Right lobe of liver (tissue), 6 donors: ENCODE measurements at regions not wholly inside any gene's neighbourhood (a gene's known extent, or its start where the extent isn't known, plus 50 kb on each side); places are given as distances from the start of the nearest gene placed in this dataset.
A peak's percentile ranks its signal among the peaks of the same experiment; 100 is the strongest.

Experiments used
- ATAC-seq, 4 donors: fragments of 200-7000 bp; cut with Tn5 transposase; one replicate each; pipeline ENCODE4 v1.9.1; 2020; ENCODE audit warnings: mild to moderate bottlenecking in 4 of 4, moderate library complexity in 4 of 4
- DNase-seq, 3 donors: peaks; one replicate each; pipeline ENCODE4 v3.0.0-alpha.2; 2020
- H3K27ac ChIP-seq, 3 donors: fragments of 200-600 bp; one replicate each; pipeline ENCODE4 v1.8.0; 2022
- H3K27me3 ChIP-seq, 2 donors: fragments of 200-600 bp; one replicate each; pipeline ENCODE4 v1.8.0; 2022
- H3K36me3 ChIP-seq, 4 donors: fragments of 200-600 bp; sonication (generic) in 1 of 4; one replicate each; pipeline versions ENCODE4 v1.5.1 to v1.8.0; 2017 to 2022; ENCODE audit warnings: control low read depth in 1 of 4
- H3K4me1 ChIP-seq, 4 donors: fragments of 200-600 bp; sonication (generic) in 1 of 4; one replicate each; pipeline versions ENCODE4 v1.5.1 to v1.8.0; 2017 to 2022; ENCODE audit warnings: control low read depth in 1 of 4
- H3K4me3 ChIP-seq, 3 donors: fragments of 200-600 bp; one replicate each; pipeline ENCODE4 v1.8.0; 2022
- H3K9me3 ChIP-seq, 4 donors: fragments of 200-600 bp; sonication (generic) in 1 of 4; one replicate each; pipeline versions ENCODE4 v1.5.1 to v1.8.0; 2017 to 2022; ENCODE audit warnings: control low read depth in 1 of 4
- POLR2A ChIP-seq: fragments of 450-650 bp; IDR thresholded peaks from one replicate; pipeline ENCODE4 v1.6.1; 2017; ENCODE audit warnings: antibody characterized with exemption, mild to moderate bottlenecking
- WGBS: methylation state at CpG from one replicate; pipeline ENCODE4 v1.1.6; 2018; ENCODE audit warnings: low coverage, low lambda C conversion rate; ENCODE audit not compliant: insufficient coverage; ENCODE audit errors: missing lambda C conversion rate; 5-methylcytosine and 5-hydroxymethylcytosine counted together
- intact Hi-C, 2 donors: fragments of 100-400 bp; cut with DNase I; formaldehyde crosslinking; loops; one replicate each; pipeline versions ENCODE4 v1.11.2 to v1.14.1; 2022
- TF ChIP-seq, protein P1 (sequence below), 4 donors: fragments of 200-600 bp in 3 of 4; fragments of 450-650 bp in 1 of 4; IDR thresholded peaks; one replicate each; pipeline versions ENCODE4 v1.5.1 to v1.8.0; 2016 to 2022; ENCODE audit warnings: antibody characterized with exemption in 4 of 4, mild to moderate bottlenecking in 2 of 4
- donor health status: DM: no; HTN: yes; CAD: no.
- donor health status: DM: no; HTN: no; CAD: no.
- donor health status: DM: no; HTN: no; CAD: no.
- donor health status: DM: no; HTN: yes; CAD: no.
- donor health status: DM: no; HTN: yes; CAD: no.

DNA sequence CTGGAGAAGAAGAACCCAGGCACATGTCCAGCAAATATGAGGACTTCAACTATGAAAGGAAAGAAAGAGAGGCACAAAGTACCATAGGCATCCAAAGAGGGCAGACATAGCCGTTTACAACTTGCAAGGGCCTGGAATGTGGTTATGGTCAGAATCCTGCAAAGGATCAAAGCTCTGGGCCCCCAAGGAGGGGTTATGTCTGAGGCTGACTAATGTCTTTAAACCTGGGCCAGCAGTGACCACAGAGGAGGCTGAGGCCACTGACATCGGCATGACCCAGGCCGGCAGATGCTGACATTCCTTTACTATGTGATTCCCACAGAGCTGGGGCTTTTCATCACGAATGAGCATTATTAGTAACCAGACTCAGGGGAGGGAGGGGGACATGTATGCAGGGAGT lies 861.1 kb downstream of the DHX35 start:
- no peaks in the 10 kb centered on the region for H3K36me3 ChIP-seq
- intact Hi-C loops: no loop called here
- H3K4me1 ChIP-seq: no peaks in the 10 kb centered on the region
- no peak overlapping the region for H3K27ac ChIP-seq
- H3K4me3 ChIP-seq: no peak overlapping the region
- 65% methylated on average over 3 of the region's 4 CpGs for WGBS
- ATAC-seq (no peak), DNase-seq (no peak)
- H3K9me3 ChIP-seq: no peaks in the 10 kb centered on the region
- TF ChIP-seq, protein P1, sequence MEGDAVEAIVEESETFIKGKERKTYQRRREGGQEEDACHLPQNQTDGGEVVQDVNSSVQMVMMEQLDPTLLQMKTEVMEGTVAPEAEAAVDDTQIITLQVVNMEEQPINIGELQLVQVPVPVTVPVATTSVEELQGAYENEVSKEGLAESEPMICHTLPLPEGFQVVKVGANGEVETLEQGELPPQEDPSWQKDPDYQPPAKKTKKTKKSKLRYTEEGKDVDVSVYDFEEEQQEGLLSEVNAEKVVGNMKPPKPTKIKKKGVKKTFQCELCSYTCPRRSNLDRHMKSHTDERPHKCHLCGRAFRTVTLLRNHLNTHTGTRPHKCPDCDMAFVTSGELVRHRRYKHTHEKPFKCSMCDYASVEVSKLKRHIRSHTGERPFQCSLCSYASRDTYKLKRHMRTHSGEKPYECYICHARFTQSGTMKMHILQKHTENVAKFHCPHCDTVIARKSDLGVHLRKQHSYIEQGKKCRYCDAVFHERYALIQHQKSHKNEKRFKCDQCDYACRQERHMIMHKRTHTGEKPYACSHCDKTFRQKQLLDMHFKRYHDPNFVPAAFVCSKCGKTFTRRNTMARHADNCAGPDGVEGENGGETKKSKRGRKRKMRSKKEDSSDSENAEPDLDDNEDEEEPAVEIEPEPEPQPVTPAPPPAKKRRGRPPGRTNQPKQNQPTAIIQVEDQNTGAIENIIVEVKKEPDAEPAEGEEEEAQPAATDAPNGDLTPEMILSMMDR (IDR thresholded peaks at IDR 0.05): no peak
- TF ChIP-seq POLR2A: no peak
- no peaks in the 10 kb centered on the region for H3K27me3 ChIP-seq

DNA sequence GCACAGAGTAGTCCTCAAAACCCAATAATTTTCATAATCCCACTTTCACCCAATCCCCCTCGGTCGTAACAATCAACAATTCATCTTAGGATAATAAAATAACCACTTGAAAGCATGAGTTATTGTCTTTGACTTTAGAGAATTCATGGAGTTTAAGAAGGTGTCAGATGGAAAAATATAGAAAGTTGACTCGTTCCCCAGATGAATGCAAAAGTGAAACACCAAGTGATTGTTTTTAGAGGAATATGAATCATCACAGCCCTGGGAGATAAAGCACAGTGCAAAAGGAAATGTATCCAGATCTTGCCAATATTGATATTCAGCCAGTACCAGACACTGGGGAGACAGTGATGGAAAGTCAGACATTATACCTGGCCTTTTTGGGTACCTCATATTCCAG lies 860.5 kb downstream of the DHX35 start:
- ATAC-seq (peak in 1 of 4 donors; percentile 22), DNase-seq (no peak)
- intact Hi-C loops: no loop called here
- H3K27ac ChIP-seq: no peak overlapping the region
- TF ChIP-seq, protein P1 (IDR thresholded peaks at IDR 0.05): no peak
- TF ChIP-seq POLR2A: no peak
- H3K9me3 ChIP-seq: no peaks in the 10 kb centered on the region
- 73% methylated on average over 3 of the region's 3 CpGs for WGBS
- no peak overlapping the region for H3K4me3 ChIP-seq
- no peaks in the 10 kb centered on the region for H3K36me3 ChIP-seq
- no peaks in the 10 kb centered on the region for H3K27me3 ChIP-seq
- no peaks in the 10 kb centered on the region for H3K4me1 ChIP-seq

DNA sequence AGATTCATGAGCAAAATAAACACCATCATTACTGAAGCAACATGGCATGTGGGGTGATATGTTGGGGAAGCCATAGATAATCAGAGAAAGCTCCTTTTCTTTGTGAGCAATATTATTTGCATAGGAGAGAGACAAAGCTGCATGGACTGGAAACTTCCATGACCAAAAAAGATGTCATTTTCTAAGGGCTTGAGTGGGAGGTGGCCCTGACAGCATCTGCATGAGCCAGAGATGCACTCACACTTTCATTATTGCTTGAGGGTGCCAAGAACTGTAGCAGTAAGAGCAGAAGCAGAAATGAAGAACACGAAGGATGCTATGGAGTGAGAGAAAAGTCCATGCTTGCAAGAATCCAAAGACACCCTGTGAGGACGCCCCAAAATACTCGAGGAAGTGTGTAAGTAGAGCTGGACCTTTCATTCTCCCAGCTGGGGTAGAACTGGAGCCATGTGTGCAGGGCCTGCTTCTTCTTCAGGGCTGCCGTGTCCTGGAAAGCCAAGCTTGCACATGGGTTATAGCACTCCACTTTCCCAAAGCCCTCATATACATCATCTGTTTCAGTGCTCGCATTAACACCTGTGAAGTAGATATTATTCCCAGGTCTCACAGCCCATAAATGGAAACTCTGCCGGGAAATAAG lies 851.2 kb downstream of the DHX35 start:
- Histone ChIP-seq H3K9me3 (no peaks in the 10 kb centered on the region), H3K4me1 (no peaks in the 10 kb centered on the region), H3K36me3 (no peaks in the 10 kb centered on the region), H3K27me3 (no peaks in the 10 kb centered on the region), H3K4me3 (no peak overlapping the region), H3K27ac (no peak overlapping the region)
- intact Hi-C loops: no loop called here
- ATAC-seq (no peak), DNase-seq (no peak)
- WGBS: 82% methylated on average over 4 of the region's 6 CpGs
- no peak for TF ChIP-seq POLR2A
- TF ChIP-seq, protein P1 (IDR thresholded peaks at IDR 0.05): no peak

DNA sequence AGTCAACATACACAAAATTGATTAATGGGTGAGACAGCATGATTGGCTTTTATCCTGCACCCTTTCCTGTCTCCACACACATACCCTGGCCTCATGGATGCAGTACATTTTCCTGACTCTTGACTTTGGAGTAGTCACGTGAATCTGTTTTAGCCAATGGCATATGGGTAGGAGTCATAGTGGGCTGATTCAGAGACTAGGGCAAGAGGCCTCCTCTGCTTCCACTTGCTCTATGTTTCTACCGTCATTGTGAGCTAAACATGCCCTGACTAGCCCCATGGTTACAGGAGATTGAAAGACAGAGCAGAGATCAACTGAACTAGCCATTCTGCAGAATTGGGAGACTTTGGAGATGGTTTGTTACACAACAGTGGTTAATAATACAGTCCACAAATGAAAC lies 850.0 kb downstream of the DHX35 start:
- ATAC-seq (no peak), DNase-seq (no peak)
- WGBS: 58% methylated on average over 2 of the region's 2 CpGs
- no peaks in the 10 kb centered on the region for H3K4me1 ChIP-seq
- intact Hi-C loops: no loop called here
- no peak overlapping the region for H3K4me3 ChIP-seq
- TF ChIP-seq, protein P1 (IDR thresholded peaks at IDR 0.05): no peak
- no peak for TF ChIP-seq POLR2A
- H3K27me3 ChIP-seq: no peaks in the 10 kb centered on the region
- H3K36me3 ChIP-seq: no peaks in the 10 kb centered on the region
- H3K9me3 ChIP-seq: no peaks in the 10 kb centered on the region
- no peak overlapping the region for H3K27ac ChIP-seq

DNA sequence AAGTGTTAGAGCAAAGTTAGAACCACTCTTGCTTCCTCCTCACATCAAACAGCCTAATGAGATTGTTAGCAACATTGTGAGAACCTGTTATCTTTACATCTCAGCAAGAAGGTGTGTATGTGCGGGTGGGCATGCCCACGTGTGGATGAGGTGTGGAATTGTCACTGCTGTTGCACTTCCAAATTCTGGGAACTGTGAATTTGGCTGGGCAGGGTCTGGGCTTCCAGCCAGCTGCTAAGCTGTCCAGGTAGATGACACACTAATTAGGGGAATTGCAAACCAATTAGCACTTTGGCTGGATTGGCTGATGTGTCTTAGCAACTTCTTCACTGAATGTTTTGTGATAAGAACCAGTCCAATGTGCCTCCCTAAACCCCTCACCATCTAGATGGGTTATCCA lies 848.2 kb downstream of the DHX35 start:
- DNase-seq (no peak), ATAC-seq (no peak)
- Histone ChIP-seq H3K27me3 (no peaks in the 10 kb centered on the region), H3K36me3 (no peaks in the 10 kb centered on the region), H3K27ac (no peak overlapping the region), H3K4me1 (no peaks in the 10 kb centered on the region), H3K9me3 (no peaks in the 10 kb centered on the region), H3K4me3 (no peak overlapping the region)
- intact Hi-C loops: no loop called here
- TF ChIP-seq POLR2A: no peak
- TF ChIP-seq, protein P1 (IDR thresholded peaks at IDR 0.05): no peak
- WGBS: 40% methylated on average over 2 of the region's 2 CpGs
